ENCODE measurements at regions not wholly inside any gene's neighbourhood (a gene's known extent, or its start where the extent isn't known, plus 50 kb on each side); places are given as distances from the start of the nearest gene placed in this dataset.
"Not testable (repeated sequence)": the region's sequence is repeated elsewhere in the genome, so short reads cannot be mapped to it uniquely, and the experiment has no call there.

DNA sequence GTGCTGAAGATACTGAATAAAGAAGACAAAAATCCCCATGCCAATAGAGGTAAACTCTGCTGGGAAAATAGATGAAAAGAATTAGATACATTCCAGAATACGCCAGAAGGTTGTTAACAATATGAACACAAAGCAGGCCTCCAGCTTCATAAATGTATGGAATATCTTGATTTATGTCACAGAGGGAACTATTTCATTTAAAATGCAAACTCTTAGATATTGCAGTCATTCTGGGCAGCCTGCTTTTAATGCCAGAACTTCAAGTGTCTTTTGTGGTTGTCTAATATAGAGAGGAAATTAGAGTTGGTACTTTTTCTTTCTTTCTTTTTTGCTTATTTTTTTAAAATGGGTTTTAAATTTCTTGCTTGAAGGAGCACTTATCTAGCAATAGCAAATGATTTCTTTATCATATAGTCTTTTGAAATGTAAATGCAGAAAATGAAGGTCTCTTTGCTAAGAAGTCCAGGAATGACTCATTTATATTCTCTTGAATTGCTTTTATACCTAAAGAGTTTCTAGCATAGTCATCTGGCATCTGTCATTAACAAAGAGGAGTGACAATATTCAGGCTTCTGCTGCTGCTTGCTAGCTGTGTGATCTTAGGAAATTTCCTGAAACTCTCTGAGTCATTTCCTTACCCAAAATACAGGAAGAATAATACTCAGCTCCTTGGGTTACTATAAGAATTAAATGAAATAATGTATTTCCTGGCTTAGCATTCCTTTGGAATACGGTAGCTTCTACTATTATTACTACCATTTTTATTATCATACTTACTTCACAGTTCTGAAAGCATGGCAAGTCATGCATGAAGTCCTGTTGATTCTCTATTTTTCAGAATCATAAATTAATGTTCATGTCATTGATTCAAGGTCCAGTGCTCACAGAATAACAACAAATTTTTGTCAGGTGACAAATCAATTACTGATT, 527.6 kb downstream of the DIPK2A start:
- no peaks in the 10 kb centered on the region for H3K4me1 ChIP-seq
- no peaks in the 10 kb centered on the region for H3K27me3 ChIP-seq
- H3K9ac ChIP-seq (ENCODE audit: low read depth in 2 of 2, low read length in 2 of 2) = no peak overlapping the region
- H3K4me3 ChIP-seq = no peak overlapping the region
- no peaks in the 10 kb centered on the region for H3K9me3 ChIP-seq
- intact Hi-C loops (cut with DNase I) = no loop called here
- H3K27ac ChIP-seq = no peak overlapping the region
- DNase-seq = no peak
- H3K36me3 ChIP-seq = no peaks in the 10 kb centered on the region
- TF ChIP-seq, protein P1, sequence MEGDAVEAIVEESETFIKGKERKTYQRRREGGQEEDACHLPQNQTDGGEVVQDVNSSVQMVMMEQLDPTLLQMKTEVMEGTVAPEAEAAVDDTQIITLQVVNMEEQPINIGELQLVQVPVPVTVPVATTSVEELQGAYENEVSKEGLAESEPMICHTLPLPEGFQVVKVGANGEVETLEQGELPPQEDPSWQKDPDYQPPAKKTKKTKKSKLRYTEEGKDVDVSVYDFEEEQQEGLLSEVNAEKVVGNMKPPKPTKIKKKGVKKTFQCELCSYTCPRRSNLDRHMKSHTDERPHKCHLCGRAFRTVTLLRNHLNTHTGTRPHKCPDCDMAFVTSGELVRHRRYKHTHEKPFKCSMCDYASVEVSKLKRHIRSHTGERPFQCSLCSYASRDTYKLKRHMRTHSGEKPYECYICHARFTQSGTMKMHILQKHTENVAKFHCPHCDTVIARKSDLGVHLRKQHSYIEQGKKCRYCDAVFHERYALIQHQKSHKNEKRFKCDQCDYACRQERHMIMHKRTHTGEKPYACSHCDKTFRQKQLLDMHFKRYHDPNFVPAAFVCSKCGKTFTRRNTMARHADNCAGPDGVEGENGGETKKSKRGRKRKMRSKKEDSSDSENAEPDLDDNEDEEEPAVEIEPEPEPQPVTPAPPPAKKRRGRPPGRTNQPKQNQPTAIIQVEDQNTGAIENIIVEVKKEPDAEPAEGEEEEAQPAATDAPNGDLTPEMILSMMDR (IDR thresholded peaks at IDR 0.05) = no peak

DNA sequence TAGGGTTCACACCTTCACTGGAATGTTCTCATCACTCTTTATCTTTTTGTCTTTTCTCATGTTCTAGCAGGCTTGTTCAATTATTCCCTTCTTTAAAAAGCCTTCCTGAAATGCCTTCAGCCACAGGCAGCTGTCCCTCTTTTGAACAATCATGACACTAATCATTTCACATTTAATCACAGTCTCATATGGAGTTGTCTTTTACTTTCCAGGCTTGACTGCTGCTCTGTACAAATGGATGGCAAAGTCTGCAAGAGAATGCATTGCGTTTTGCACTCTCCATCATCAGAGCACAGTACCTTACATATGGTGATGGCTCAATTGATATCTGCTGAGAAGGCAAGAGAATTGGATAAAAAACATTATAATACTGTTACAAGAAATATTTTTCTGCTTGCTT, 529.8 kb downstream of the DIPK2A start:
- Histone ChIP-seq H3K4me1 (no peaks in the 10 kb centered on the region), H3K4me3 (no peak overlapping the region), H3K27me3 (no peaks in the 10 kb centered on the region), H3K27ac (no peak overlapping the region), H3K9ac (ENCODE audit: low read depth in 2 of 2, low read length in 2 of 2) (no peak overlapping the region), H3K36me3 (no peaks in the 10 kb centered on the region), H3K9me3 (no peaks in the 10 kb centered on the region)
- no peak for DNase-seq
- TF ChIP-seq, protein P1 (IDR thresholded peaks at IDR 0.05) = no peak
- intact Hi-C loops (cut with DNase I) = no loop called here

DNA sequence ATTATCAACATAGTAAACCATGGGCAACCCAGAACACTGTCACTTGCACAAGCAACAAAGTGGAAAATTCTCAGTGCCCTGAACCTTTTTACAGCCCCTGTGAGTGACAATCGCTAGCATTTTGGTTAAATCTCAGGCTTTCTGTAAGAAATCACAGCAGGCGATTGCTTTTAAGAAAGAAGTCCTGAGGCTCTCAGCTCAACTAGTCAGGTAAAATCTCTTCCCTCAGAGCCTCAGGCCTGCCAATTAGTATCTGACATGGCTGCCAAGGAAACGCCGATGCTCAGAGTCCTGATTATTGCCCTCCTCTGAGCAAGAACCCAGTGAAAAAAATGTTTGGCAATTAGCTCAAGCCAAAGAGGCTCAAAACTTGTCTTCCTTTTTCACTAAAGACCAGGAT, 530.8 kb downstream of the DIPK2A start:
- Histone ChIP-seq H3K27me3 (no peaks in the 10 kb centered on the region), H3K9me3 (no peaks in the 10 kb centered on the region), H3K4me3 (no peak overlapping the region), H3K4me1 (no peaks in the 10 kb centered on the region), H3K9ac (ENCODE audit: low read depth in 2 of 2, low read length in 2 of 2) (no peak overlapping the region), H3K36me3 (no peaks in the 10 kb centered on the region), H3K27ac (no peak overlapping the region)
- TF ChIP-seq, protein P1 (IDR thresholded peaks at IDR 0.05) = no peak
- no peak for DNase-seq
- intact Hi-C loops (cut with DNase I) = no loop called here

DNA sequence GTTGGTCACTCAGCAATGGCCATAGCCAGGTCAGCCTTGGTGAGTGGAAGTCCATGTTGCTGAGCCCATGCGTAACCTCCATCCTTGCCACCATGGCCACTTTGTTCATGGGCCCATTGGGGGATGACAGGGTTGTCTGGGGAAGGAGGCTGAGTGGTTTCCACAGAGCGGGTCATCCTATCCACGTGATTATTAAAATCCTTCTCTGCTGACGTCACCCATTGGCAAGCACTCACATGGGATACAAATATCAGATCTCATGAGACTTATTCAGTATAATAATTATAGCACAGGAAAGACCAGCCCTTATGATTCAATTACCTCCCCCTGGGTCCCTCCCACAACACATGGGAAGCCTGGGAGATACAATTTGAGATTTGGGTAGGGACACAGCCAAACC, 534.8 kb downstream of the DIPK2A start:
- H3K9me3 ChIP-seq; H3K9ac ChIP-seq (ENCODE audit: low read depth in 2 of 2, low read length in 2 of 2); H3K4me3 ChIP-seq; H3K27me3 ChIP-seq; H3K27ac ChIP-seq; DNase-seq; H3K4me1 ChIP-seq; intact Hi-C loops (cut with DNase I); H3K36me3 ChIP-seq: not testable (repeated sequence)

DNA sequence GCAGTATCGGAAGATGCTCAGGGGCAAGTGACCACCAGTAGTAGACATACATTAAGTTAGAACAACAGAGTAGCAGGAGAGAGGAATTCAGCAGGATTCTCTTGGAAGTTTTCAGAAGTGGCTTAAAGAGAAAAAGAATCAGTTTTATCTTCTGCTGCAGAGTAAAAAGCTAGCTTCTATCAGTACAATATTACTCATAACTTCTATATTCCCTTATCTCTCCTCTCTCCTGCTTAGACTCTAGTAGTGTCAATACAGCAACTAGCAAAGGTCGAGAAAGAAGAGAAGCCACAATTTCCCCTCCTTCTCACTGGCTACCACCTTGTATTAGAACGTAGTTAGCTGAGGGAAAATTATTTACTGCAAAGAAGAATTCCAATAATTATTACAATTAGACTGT, 539.7 kb downstream of the DIPK2A start:
- no peak for DNase-seq
- intact Hi-C loops (cut with DNase I) = no loop called here
- Histone ChIP-seq H3K9me3 (no peaks in the 10 kb centered on the region), H3K27me3 (no peaks in the 10 kb centered on the region), H3K27ac (no peak overlapping the region), H3K4me1 (no peaks in the 10 kb centered on the region), H3K36me3 (no peaks in the 10 kb centered on the region), H3K9ac (ENCODE audit: low read depth in 2 of 2, low read length in 2 of 2) (no peak overlapping the region), H3K4me3 (no peak overlapping the region)
- TF ChIP-seq, protein P1 (IDR thresholded peaks at IDR 0.05) = no peak

DNA sequence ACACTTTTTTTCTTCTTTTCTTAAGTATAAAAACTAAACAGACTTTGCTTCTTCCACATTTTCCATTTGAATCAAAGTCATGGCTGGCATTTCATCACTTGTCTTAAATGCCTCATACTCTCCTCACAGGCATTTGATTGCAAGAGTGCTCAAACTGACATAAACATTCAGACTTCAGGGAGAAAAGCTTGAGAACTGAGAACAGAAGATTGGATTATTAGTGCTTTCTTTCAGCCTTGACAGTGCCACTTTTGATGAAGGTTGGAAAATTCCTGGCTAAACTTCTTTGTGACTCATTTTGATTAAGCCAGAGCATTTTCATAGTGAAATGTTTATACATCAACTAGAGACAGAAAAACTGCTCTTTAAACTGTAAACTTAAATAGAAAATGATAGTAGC, 544.4 kb downstream of the DIPK2A start:
- Histone ChIP-seq H3K4me1 (no peaks in the 10 kb centered on the region), H3K4me3 (no peak overlapping the region), H3K27me3 (no peaks in the 10 kb centered on the region), H3K9me3 (no peaks in the 10 kb centered on the region), H3K9ac (ENCODE audit: low read depth in 2 of 2, low read length in 2 of 2) (no peak overlapping the region), H3K36me3 (no peaks in the 10 kb centered on the region), H3K27ac (no peak overlapping the region)
- TF ChIP-seq, protein P1 (IDR thresholded peaks at IDR 0.05) = no peak
- no peak for DNase-seq
- intact Hi-C loops (cut with DNase I) = no loop called here

Data from colonic mucosa (tissue), 4 donors.